ENCODE measurements at regions not wholly inside any gene's neighbourhood (a gene's known extent, or its start where the extent isn't known, plus 50 kb on each side); places are given as distances from the start of the nearest gene placed in this dataset.

DNA sequence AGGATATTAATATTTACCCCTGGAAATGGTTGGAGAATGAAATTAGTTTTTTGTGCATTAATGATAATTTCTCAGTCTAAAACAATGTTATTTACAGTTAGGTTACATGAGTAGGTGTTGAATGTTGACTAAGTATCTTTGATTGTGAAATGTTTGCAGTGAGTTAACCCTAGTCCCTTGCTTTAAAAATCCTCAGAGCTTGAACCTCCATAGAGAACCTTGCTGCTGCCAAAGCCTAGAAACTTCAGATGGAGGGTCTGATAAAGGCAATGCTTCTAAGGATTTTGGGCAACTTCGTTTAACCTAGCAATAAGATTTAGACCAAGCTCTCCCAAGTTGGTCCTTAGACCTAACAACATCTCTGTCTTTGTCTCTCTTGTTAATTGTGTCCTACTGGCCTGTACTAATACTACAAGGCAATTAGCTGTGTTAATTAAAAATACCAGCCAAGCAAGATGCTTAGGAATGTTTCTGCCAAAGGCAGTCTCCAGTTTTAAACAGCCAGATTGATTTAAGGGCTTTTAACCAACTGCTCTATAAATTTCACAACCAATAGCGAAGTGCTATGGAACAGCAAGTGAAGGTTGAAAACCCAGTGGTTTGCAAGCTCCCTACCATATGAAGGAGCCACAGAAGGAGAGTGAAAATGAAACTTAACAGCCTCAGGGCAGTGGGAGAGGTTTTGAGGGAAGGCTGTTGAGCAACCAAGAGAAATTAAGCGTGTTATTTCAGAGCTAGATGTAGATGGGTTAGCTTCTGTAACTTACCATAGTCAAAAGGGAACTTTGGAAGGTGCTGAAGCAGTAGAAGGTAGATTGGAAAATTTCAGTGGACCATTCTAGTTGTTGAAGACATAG lies 295.9 kb upstream of the ANO5 start:
- Histone ChIP-seq H3K4me3 (no peak overlapping the region), H3K4me1 (ENCODE audit: control insufficient read depth in 5 of 5, insufficient read depth in 5 of 5, low read length in 5 of 5) (peaks cover 0 to 7% (median 0%) of the 10 kb centered on the region in 5 donors), H3K36me3 (ENCODE audit: control insufficient read depth in 4 of 4, insufficient read depth in 4 of 4, low read length in 4 of 4) (no peaks in the 10 kb centered on the region), H3K9ac (ENCODE audit: insufficient read depth in 1 of 2, low read length in 2 of 2) (no peak overlapping the region), H3K27me3 (ENCODE audit: control insufficient read depth in 3 of 3, insufficient read depth in 3 of 3, low read length in 2 of 3) (no peaks in the 10 kb centered on the region), H3K27ac (ENCODE audit: low read depth in 1 of 2, low read length in 1 of 2) (no peak overlapping the region), H3K9me3 (ENCODE audit: control insufficient read depth in 4 of 4, insufficient read depth in 3 of 4, low read length in 3 of 4) (no peaks in the 10 kb centered on the region)
- TF ChIP-seq, protein P1, sequence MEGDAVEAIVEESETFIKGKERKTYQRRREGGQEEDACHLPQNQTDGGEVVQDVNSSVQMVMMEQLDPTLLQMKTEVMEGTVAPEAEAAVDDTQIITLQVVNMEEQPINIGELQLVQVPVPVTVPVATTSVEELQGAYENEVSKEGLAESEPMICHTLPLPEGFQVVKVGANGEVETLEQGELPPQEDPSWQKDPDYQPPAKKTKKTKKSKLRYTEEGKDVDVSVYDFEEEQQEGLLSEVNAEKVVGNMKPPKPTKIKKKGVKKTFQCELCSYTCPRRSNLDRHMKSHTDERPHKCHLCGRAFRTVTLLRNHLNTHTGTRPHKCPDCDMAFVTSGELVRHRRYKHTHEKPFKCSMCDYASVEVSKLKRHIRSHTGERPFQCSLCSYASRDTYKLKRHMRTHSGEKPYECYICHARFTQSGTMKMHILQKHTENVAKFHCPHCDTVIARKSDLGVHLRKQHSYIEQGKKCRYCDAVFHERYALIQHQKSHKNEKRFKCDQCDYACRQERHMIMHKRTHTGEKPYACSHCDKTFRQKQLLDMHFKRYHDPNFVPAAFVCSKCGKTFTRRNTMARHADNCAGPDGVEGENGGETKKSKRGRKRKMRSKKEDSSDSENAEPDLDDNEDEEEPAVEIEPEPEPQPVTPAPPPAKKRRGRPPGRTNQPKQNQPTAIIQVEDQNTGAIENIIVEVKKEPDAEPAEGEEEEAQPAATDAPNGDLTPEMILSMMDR (IDR thresholded peaks at IDR 0.05; ENCODE audit: control extremely low read depth, extremely low read depth), result no peak
- DNase-seq (no peak), ATAC-seq (ENCODE audit: insufficient read depth, low FRiP score) (no peak)
- WGBS, 2 donors, result 62 to 67% methylated on average over 3 of the region's 3 CpGs

GRCh38 chr11:21897752-21898151 lies 295.1 kb upstream of the ANO5 start:
- WGBS, 2 donors, result 85 to 88% methylated on average over 1 of the region's 1 CpG
- Histone ChIP-seq H3K4me1 (ENCODE audit: control insufficient read depth in 5 of 5, insufficient read depth in 5 of 5, low read length in 5 of 5) (peaks cover 0 to 4% (median 0%) of the 10 kb centered on the region in 5 donors), H3K27ac (ENCODE audit: low read depth in 1 of 2, low read length in 1 of 2) (no peak overlapping the region), H3K9ac (ENCODE audit: insufficient read depth in 1 of 2, low read length in 2 of 2) (no peak overlapping the region), H3K9me3 (ENCODE audit: control insufficient read depth in 4 of 4, insufficient read depth in 3 of 4, low read length in 3 of 4) (no peaks in the 10 kb centered on the region), H3K27me3 (ENCODE audit: control insufficient read depth in 3 of 3, insufficient read depth in 3 of 3, low read length in 2 of 3) (no peaks in the 10 kb centered on the region), H3K36me3 (ENCODE audit: control insufficient read depth in 4 of 4, insufficient read depth in 4 of 4, low read length in 4 of 4) (no peaks in the 10 kb centered on the region), H3K4me3 (no peak overlapping the region)
- ATAC-seq (ENCODE audit: insufficient read depth, low FRiP score) (no peak), DNase-seq (no peak)
- TF ChIP-seq, protein P1 (IDR thresholded peaks at IDR 0.05; ENCODE audit: control extremely low read depth, extremely low read depth), result no peak

DNA sequence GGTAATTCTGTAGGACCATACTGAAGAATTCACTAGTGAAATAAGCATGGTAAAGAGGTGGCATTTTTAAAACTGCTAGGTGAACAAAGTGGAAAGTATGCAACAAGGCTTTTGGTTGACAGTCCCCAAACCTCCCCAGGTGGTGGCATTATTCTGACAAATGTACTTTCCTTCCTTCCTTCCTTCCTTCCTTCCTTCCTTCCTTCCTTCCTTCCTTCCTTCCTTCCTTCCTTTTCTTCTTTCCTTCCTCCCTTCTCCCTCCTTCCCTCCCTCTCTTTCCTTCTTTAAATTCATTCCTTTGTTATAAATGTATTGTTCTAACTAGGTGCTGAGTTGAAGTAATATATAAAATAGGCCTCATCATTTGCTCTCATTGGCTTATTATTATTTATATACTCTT lies 284.7 kb upstream of the ANO5 start:
- H3K9ac ChIP-seq (ENCODE audit: insufficient read depth in 1 of 2, low read length in 2 of 2), result no peak overlapping the region
- H3K27me3 ChIP-seq (ENCODE audit: control insufficient read depth in 3 of 3, insufficient read depth in 3 of 3, low read length in 2 of 3), result no peaks in the 10 kb centered on the region
- TF ChIP-seq, protein P1 (IDR thresholded peaks at IDR 0.05; ENCODE audit: control extremely low read depth, extremely low read depth), result no peak
- no peak for DNase-seq
- no peaks in the 10 kb centered on the region for H3K36me3 ChIP-seq (ENCODE audit: control insufficient read depth in 4 of 4, insufficient read depth in 4 of 4, low read length in 4 of 4)
- no peak for ATAC-seq (ENCODE audit: insufficient read depth, low FRiP score)
- no peaks in the 10 kb centered on the region for H3K4me1 ChIP-seq (ENCODE audit: control insufficient read depth in 5 of 5, insufficient read depth in 5 of 5, low read length in 5 of 5)
- no peak overlapping the region for H3K4me3 ChIP-seq
- no peaks in the 10 kb centered on the region for H3K9me3 ChIP-seq (ENCODE audit: control insufficient read depth in 4 of 4, insufficient read depth in 3 of 4, low read length in 3 of 4)
- no peak overlapping the region for H3K27ac ChIP-seq (ENCODE audit: low read depth in 1 of 2, low read length in 1 of 2)
